ENCODE measurements at regions not wholly inside any gene's neighbourhood (a gene's known extent, or its start where the extent isn't known, plus 50 kb on each side); places are given as distances from the start of the nearest gene placed in this dataset.

DNA sequence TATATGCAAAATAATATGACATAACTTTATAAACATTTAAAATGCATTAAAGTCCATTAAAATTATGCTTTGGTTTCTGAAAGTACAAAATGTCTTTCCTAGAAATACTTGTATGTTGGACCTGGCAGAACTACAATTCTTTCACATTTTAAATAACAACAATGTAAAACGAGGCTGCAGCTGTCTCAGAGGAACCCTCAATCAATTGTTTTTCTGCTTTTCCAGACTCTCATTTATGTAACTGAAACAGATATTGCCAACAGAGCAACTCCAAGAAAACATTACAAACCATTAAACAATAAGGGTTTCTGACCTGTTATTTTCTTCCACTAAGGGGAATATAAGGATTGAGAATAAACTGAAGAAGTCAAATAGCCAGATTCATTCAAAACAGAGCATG lies 1193.4 kb downstream of the NCAM2 start:
- TF ChIP-seq POLR2A (IDR thresholded peaks at IDR 0.05) (no peak), EP300 (IDR thresholded peaks at IDR 0.05) (no peak), CTCF (IDR thresholded peaks at IDR 0.05) (no peak), POLR2AphosphoS5 (IDR thresholded peaks at IDR 0.05) (no peak)

All from suprapubic skin (tissue), 4 donors.